Esophagus muscularis mucosa (tissue), 4 donors: ENCODE measurements at regions not wholly inside any gene's neighbourhood (a gene's known extent, or its start where the extent isn't known, plus 50 kb on each side); places are given as distances from the start of the nearest gene placed in this dataset.
"Not testable (repeated sequence)": the region's sequence is repeated elsewhere in the genome, so short reads cannot be mapped to it uniquely, and the experiment has no call there.

Experiments
- CTCF ChIP-seq, 3 experiments: fragments of 200-600 bp in 2 of 3; fragments of 450-650 bp in 1 of 3; sonication (generic) in 2 of 3; IDR thresholded peaks; one replicate each; pipeline ENCODE4 v1.5.1; 2017 to 2019; ENCODE audit warnings: antibody characterized with exemption in 3 of 3, mild to moderate bottlenecking in 2 of 3, moderate library complexity in 1 of 3
- EP300 ChIP-seq: sonication (generic); formaldehyde crosslinking; IDR thresholded peaks from one replicate; pipeline ENCODE4 v1.6.1; 2017; ENCODE audit warnings: antibody characterized with exemption
- POLR2A ChIP-seq: fragments of 450-650 bp; IDR thresholded peaks from one replicate; pipeline ENCODE4 v1.6.1; 2017; ENCODE audit warnings: antibody characterized with exemption, moderate library complexity, mild to moderate bottlenecking, low read depth
- POLR2AphosphoS5 ChIP-seq, 2 donors: sonication (generic); formaldehyde crosslinking; IDR thresholded peaks; one replicate each; pipeline ENCODE4 v1.6.1; 2017; ENCODE audit warnings: antibody characterized with exemption in 2 of 2

- TF ChIP-seq CTCF (IDR thresholded peaks at IDR 0.05); POLR2A; EP300; POLR2AphosphoS5 (IDR thresholded peaks at IDR 0.05): not testable (repeated sequence)
Measured at GRCh38 chr14:19489475-19489874, 55.3 kb upstream of the POTEG start.
